Lung (tissue), 11 donors: ENCODE measurements at regions not wholly inside any gene's neighbourhood (a gene's known extent, or its start where the extent isn't known, plus 50 kb on each side); places are given as distances from the start of the nearest gene placed in this dataset.

Experiments
- ATAC-seq: fragments of 200-7000 bp; cut with Tn5 transposase; one replicate; pipeline ENCODE4 v1.9.1; 2020; ENCODE audit warnings: moderate number of reproducible peaks; ENCODE audit not compliant: insufficient read depth, low FRiP score
- DNase-seq, 3 donors: peaks; one replicate each; pipeline ENCODE4 v3.0.0-alpha.2; 2013 to 2017
- H3K27ac ChIP-seq, 2 donors: one replicate each; pipeline ENCODE4 v1.5.1; 2013; ENCODE audit warnings: mild to moderate bottlenecking in 2 of 2, moderate library complexity in 2 of 2, control low read depth in 1 of 2, inconsistent platforms in 1 of 2, low read depth in 1 of 2, low read length in 1 of 2
- H3K27me3 ChIP-seq, 3 donors: one replicate each; pipeline ENCODE4 v1.5.1; 2013; ENCODE audit warnings: low read length in 2 of 3; ENCODE audit not compliant: control insufficient read depth in 3 of 3, insufficient read depth in 3 of 3
- H3K36me3 ChIP-seq, 4 donors: one replicate each; pipeline ENCODE4 v1.5.1; 2013; ENCODE audit warnings: low read length in 4 of 4, mild to moderate bottlenecking in 1 of 4, moderate library complexity in 1 of 4; ENCODE audit not compliant: control insufficient read depth in 4 of 4, insufficient read depth in 4 of 4
- H3K4me1 ChIP-seq, 5 donors: one replicate each; pipeline ENCODE4 v1.5.1; 2013; ENCODE audit warnings: low read length in 5 of 5, mild to moderate bottlenecking in 2 of 5, moderate library complexity in 1 of 5; ENCODE audit not compliant: control insufficient read depth in 5 of 5, insufficient read depth in 5 of 5
- H3K4me3 ChIP-seq: one replicate; pipeline ENCODE4 v1.5.1; 2013; ENCODE audit warnings: mild to moderate bottlenecking, control low read depth, moderate library complexity
- H3K9ac ChIP-seq, 2 donors: one replicate each; pipeline ENCODE4 v1.5.1; 2013; ENCODE audit warnings: low read length in 2 of 2, control low read depth in 1 of 2; ENCODE audit not compliant: insufficient read depth in 1 of 2
- H3K9me3 ChIP-seq, 4 donors: one replicate each; pipeline ENCODE4 v1.5.1; 2013; ENCODE audit warnings: low read length in 3 of 4, mild to moderate bottlenecking in 1 of 4, moderate library complexity in 1 of 4; ENCODE audit not compliant: control insufficient read depth in 4 of 4, insufficient read depth in 3 of 4
- WGBS, 2 donors: extraction: QIAGEN DNeasy Blood & Tissue Kit; methylation state at CpG; one replicate each; pipeline ENCODE4 v1.1.7; 2013; 5-methylcytosine and 5-hydroxymethylcytosine counted together
- TF ChIP-seq, protein P1 (sequence below): IDR thresholded peaks from 2 replicates; pipeline ENCODE4 v1.5.1; 2012; ENCODE audit warnings: mild to moderate bottlenecking; ENCODE audit errors: control extremely low read depth, extremely low read depth
- donor health status: control.
- donor health status: control.
- donor health status: Bipolar disorder and iron deficiency.
- donor health status: healthy.
- donor health status: DM: yes; HTN: yes; CAD: no.

DNA sequence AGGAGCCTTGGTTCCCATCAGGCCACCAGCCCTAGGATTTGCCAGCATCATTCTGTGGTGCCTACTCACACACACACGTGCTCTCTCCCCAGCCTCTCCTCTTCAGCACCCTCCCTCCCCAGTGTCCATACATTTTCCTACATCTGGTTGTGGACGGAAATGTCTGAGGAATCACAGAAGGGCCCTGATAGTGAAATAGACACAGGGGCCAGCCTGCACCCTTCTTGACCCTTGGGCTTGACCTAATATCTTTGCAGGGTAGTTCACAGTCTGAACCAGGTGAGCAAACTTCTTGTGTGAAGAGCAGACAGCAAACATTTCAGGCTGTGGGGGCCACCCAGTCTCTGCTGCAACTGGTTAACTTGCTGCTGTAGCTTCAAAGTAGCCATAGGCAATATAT is 108.5 kb upstream of the NXT1 start:
- H3K4me3 ChIP-seq = no peak overlapping the region
- H3K4me1 ChIP-seq = peaks cover 0 to 3% (median 0%) of the 10 kb centered on the region in 5 donors
- no peaks in the 10 kb centered on the region for H3K36me3 ChIP-seq
- H3K9me3 ChIP-seq = peaks cover 0 to 5% (median 0%) of the 10 kb centered on the region in 4 donors
- TF ChIP-seq, protein P1, sequence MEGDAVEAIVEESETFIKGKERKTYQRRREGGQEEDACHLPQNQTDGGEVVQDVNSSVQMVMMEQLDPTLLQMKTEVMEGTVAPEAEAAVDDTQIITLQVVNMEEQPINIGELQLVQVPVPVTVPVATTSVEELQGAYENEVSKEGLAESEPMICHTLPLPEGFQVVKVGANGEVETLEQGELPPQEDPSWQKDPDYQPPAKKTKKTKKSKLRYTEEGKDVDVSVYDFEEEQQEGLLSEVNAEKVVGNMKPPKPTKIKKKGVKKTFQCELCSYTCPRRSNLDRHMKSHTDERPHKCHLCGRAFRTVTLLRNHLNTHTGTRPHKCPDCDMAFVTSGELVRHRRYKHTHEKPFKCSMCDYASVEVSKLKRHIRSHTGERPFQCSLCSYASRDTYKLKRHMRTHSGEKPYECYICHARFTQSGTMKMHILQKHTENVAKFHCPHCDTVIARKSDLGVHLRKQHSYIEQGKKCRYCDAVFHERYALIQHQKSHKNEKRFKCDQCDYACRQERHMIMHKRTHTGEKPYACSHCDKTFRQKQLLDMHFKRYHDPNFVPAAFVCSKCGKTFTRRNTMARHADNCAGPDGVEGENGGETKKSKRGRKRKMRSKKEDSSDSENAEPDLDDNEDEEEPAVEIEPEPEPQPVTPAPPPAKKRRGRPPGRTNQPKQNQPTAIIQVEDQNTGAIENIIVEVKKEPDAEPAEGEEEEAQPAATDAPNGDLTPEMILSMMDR = no peak
- no peak overlapping the region for H3K9ac ChIP-seq
- H3K27me3 ChIP-seq = no peaks in the 10 kb centered on the region
- 74 to 88% methylated on average over 2 of the region's 2 CpGs for WGBS, 2 donors
- no peak overlapping the region for H3K27ac ChIP-seq
- DNase-seq = no peak
- no peak for ATAC-seq

DNA sequence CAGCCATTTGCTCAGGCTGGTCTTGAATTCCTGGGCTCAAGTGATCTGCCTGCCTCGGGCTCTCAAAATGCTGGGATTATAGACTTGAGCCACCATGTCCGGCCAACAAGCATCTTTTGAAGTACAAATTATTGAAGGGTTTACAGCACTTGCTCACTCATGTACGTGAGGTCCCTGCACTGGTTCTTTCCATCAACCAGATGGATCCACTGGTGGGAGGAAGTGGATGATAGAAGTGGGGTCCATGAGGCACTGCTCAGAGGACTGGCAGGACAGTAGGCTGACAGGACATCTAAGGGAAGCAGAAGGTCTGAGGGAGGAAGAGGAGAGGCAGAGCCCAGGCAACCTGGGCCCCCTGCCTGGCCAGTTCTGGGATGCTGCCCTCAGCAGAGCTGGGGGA is 109.2 kb upstream of the NXT1 start:
- ATAC-seq (no peak), DNase-seq (no peak)
- H3K9me3 ChIP-seq = peaks cover 0 to 5% (median 0%) of the 10 kb centered on the region in 4 donors
- no peaks in the 10 kb centered on the region for H3K36me3 ChIP-seq
- no peak overlapping the region for H3K27ac ChIP-seq
- H3K4me1 ChIP-seq = peaks cover 0 to 3% (median 0%) of the 10 kb centered on the region in 5 donors
- no peak overlapping the region for H3K4me3 ChIP-seq
- 91 to 95% methylated on average over 3 of the region's 3 CpGs for WGBS, 2 donors
- TF ChIP-seq, protein P1 = no peak
- H3K9ac ChIP-seq = no peak overlapping the region
- no peaks in the 10 kb centered on the region for H3K27me3 ChIP-seq

DNA sequence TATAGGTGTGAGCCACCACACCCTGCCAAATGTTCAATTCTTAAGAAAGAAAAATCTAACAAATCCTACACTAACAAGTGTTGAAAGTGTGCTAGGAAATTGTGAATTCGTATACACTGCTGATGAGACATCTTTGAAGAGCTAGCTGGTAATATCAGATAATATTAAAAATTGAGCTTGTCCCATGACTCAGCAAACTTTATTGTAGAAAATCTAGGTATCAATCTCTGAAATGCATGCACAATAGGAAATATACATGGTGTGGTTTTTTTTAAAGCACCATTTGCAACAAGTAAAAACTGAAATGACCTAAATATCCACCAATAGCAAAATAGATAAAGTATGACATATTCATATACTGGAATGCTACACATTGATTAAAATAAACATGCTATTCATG is 110.1 kb upstream of the NXT1 start:
- Histone ChIP-seq H3K9me3 (peaks cover 0 to 5% (median 0%) of the 10 kb centered on the region in 4 donors), H3K27me3 (no peaks in the 10 kb centered on the region), H3K4me3 (no peak overlapping the region), H3K36me3 (no peaks in the 10 kb centered on the region), H3K27ac (no peak overlapping the region), H3K4me1 (peaks cover 0 to 3% (median 0%) of the 10 kb centered on the region in 5 donors), H3K9ac (no peak overlapping the region)
- TF ChIP-seq, protein P1 = no peak
- DNase-seq = no peak
- WGBS, 2 donors = 82 to 84% methylated on average over 1 of the region's 1 CpG
- ATAC-seq = no peak

DNA sequence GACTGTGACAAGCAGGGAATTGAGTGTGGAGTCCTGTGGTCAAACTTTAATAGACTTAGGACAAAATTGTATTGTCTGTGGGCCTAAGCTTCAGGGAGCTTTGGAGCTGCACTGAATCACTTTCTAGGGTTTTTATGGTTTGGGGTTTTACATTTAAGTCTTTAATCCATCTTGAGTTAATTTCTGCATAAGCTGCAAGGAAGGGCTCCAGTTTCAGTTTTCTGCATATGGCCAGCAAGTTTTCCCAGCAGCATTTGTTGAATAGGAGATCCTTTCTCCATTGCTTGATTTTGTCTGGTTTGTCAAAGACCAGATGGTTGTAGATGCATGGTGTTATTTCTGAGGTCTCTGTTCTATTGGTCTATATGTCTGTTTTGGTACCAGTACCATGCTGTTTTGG is 113.4 kb upstream of the NXT1 start:
- H3K4me1 ChIP-seq = peaks cover 0 to 3% (median 0%) of the 10 kb centered on the region in 5 donors

More for the DNA sequence above, 113.4 kb upstream of the NXT1 start:
- no peak overlapping the region for H3K27ac ChIP-seq
- H3K27me3 ChIP-seq = no peaks in the 10 kb centered on the region
- peaks cover 0 to 7% (median 0%) of the 10 kb centered on the region in 4 donors for H3K9me3 ChIP-seq
- no peaks in the 10 kb centered on the region for H3K36me3 ChIP-seq
- no peak overlapping the region for H3K4me3 ChIP-seq
- DNase-seq (no peak), ATAC-seq (no peak)
- H3K9ac ChIP-seq = no peak overlapping the region
- TF ChIP-seq, protein P1 = no peak
